GM08714 (cell line): ENCODE measurements at regions not wholly inside any gene's neighbourhood (a gene's known extent, or its start where the extent isn't known, plus 50 kb on each side); places are given as distances from the start of the nearest gene placed in this dataset.

Experiments used
- H3K4me3 ChIP-seq: fragments of 200-500 bp; sonication (Bioruptor generic); 2 replicates; pipeline ENCODE4 v1.5.1; 2014; ENCODE audit warnings: mild to moderate bottlenecking, low read length, inconsistent platforms
- ZNF274 ChIP-seq: IDR thresholded peaks from 2 replicates; pipeline ENCODE4 v1.6.1; 2012; ENCODE audit warnings: mild to moderate bottlenecking, low read depth, low read length

GRCh38 chr6:166830185-166830890, 126.0 kb downstream of the RNASET2 start:
- H3K4me3 ChIP-seq: peak overlapping the region; percentile 6; the same call in 1 of the 2 replicates
- no peak for TF ChIP-seq ZNF274

- TF ChIP-seq ZNF274: no peak
- H3K4me3 ChIP-seq: no peak overlapping the region
Measured at GRCh38 chr6:166826264-166826663, 130.1 kb downstream of the RNASET2 start.

- H3K4me3 ChIP-seq: no peak overlapping the region
- no peak for TF ChIP-seq ZNF274
Measured at GRCh38 chr6:166825553-166826145, 130.7 kb downstream of the RNASET2 start.

GRCh38 chr6:166824880-166825250, 131.5 kb downstream of the RNASET2 start:
- no peak for TF ChIP-seq ZNF274

GRCh38 chr6:166824146-166824879, 132.0 kb downstream of the RNASET2 start:
- no peak overlapping the region for H3K4me3 ChIP-seq
- TF ChIP-seq ZNF274: no peak

More at GRCh38 chr6:166824880-166825250, 131.5 kb downstream of the RNASET2 start:
- H3K4me3 ChIP-seq: no peak overlapping the region

GRCh38 chr6:166822609-166823008, 133.7 kb downstream of the RNASET2 start:
- no peak for TF ChIP-seq ZNF274
- H3K4me3 ChIP-seq: no peak overlapping the region

GRCh38 chr6:166820483-166820882, 135.9 kb downstream of the RNASET2 start:
- no peak overlapping the region for H3K4me3 ChIP-seq
- TF ChIP-seq ZNF274: no peak

- no peak overlapping the region for H3K4me3 ChIP-seq
- TF ChIP-seq ZNF274: no peak
Measured at GRCh38 chr6:166820070-166820469, 136.3 kb downstream of the RNASET2 start.

- no peak overlapping the region for H3K4me3 ChIP-seq
- TF ChIP-seq ZNF274: no peak
Measured at GRCh38 chr6:166815629-166816028, 140.7 kb downstream of the RNASET2 start.

- no peak overlapping the region for H3K4me3 ChIP-seq
- TF ChIP-seq ZNF274: no peak
Measured at GRCh38 chr6:166814390-166814789, 142.0 kb downstream of the RNASET2 start.

- H3K4me3 ChIP-seq: no peak overlapping the region
- TF ChIP-seq ZNF274: no peak
Measured at GRCh38 chr6:166813461-166813860, 142.9 kb downstream of the RNASET2 start.

GRCh38 chr6:166810864-166811263, 145.5 kb downstream of the RNASET2 start:
- no peak for TF ChIP-seq ZNF274
- no peak overlapping the region for H3K4me3 ChIP-seq

- H3K4me3 ChIP-seq: no peak overlapping the region
- TF ChIP-seq ZNF274: no peak
Measured at GRCh38 chr6:166809721-166810120, 146.6 kb downstream of the RNASET2 start.

GRCh38 chr6:166806962-166807757, 149.2 kb downstream of the RNASET2 start:
- TF ChIP-seq ZNF274: no peak
- H3K4me3 ChIP-seq: no peak overlapping the region
